HepG2 (cell line): ENCODE measurements at regions not wholly inside any gene's neighbourhood (a gene's known extent, or its start where the extent isn't known, plus 50 kb on each side); places are given as distances from the start of the nearest gene placed in this dataset.

ENCODE experiments used
- ATAC-seq: fragments of 200-7000 bp; cut with Tn5 transposase; 3 replicates; pipeline ENCODE4 v1.9.1; 2020; ENCODE audit warnings: mild to moderate bottlenecking, moderate library complexity
- BruUV-seq: library from RNA; stranded (reverse); fragments of 400-500 nt; replicated peaks from 2 replicates; lab custom pipeline; 2021; lab: Mats Ljungman, UMichigan
- CTCF ChIA-PET: fragments of 300-600 bp; formaldehyde crosslinking; extraction: SDS; loops from one replicate; lab custom pipeline; 2021; ENCODE audit warnings: low total read pairs, inconsistent platforms, low intra/inter-chr PET ratio; lab: Yijun Ruan, JAX
- POLR2A ChIA-PET: fragments of 350-600 bp; sonication (Branson Sonifier 250); formaldehyde crosslinking; loops from one replicate; lab custom pipeline; 2020; ENCODE audit warnings: antibody characterized with exemption, inconsistent platforms; lab: Yijun Ruan, JAX
- DNase-seq: peaks from one replicate; pipeline ENCODE4 v3.0.0-alpha.2; 2015; ENCODE audit warnings: low spot score
- FAIRE-seq: peaks from 3 replicates; lab custom pipeline; 2011; peaks lifted over from hg19 to GRCh38; lab: Jason Lieb, UNC
- H2AFZ ChIP-seq: one replicate; pipeline ENCODE4 v1.6.1; 2011; ENCODE audit warnings: low read length, inconsistent platforms
- H3K27ac ChIP-seq: fragments of 300-600 bp; 3 replicates; pipeline ENCODE4 v1.8.0; 2011; ENCODE audit warnings: mixed run types, mild to moderate bottlenecking, mixed read lengths, low read length, inconsistent platforms; ENCODE audit not compliant: insufficient read depth; ENCODE audit errors: extremely low read length
- H3K27me3 ChIP-seq, 2 experiments: fragments of 200-600 bp in 1 of 2; 2 replicates in 1 of 2; 3 replicates in 1 of 2; pipeline versions ENCODE4 v1.6.0 to v1.8.0; 2011; ENCODE audit warnings: low read length in 2 of 2, mild to moderate bottlenecking in 2 of 2, moderate library complexity in 2 of 2, inconsistent platforms in 1 of 2; ENCODE audit not compliant: insufficient read depth in 2 of 2, control insufficient read depth in 1 of 2
- H3K36me3 ChIP-seq, 2 experiments: fragments of 200-600 bp in 1 of 2; replicated peaks in 1 of 2; 2 replicates in 1 of 2; 3 replicates in 1 of 2; pipeline versions ENCODE4 v1.5.1 to v1.8.0; 2011; ENCODE audit warnings: low read length in 2 of 2, inconsistent platforms in 1 of 2; ENCODE audit not compliant: insufficient read depth in 2 of 2, control insufficient read depth in 1 of 2
- H3K4me1 ChIP-seq: 2 replicates; pipeline ENCODE4 v1.5.1; 2012; ENCODE audit warnings: low read length, inconsistent platforms; ENCODE audit not compliant: insufficient read depth
- H3K4me2 ChIP-seq: 2 replicates; pipeline ENCODE4 v1.6.0; 2011; ENCODE audit warnings: low read depth, low read length, inconsistent platforms
- H3K4me3 ChIP-seq, 3 experiments: fragments of 200-600 bp in 1 of 3; sonication (generic), shearing (Covaris generic) in 1 of 3; replicated peaks in 1 of 3; 2 replicates each; pipeline ENCODE4 v1.5.1; 2011 to 2016; ENCODE audit warnings: low read length in 3 of 3, inconsistent platforms in 2 of 3, low read depth in 2 of 3, mild to moderate bottlenecking in 2 of 3, control low read depth in 1 of 3, mixed read lengths in 1 of 3; ENCODE audit not compliant: insufficient read depth in 1 of 3
- H3K79me2 ChIP-seq: one replicate; pipeline ENCODE4 v1.6.1; 2011; ENCODE audit warnings: low read length, inconsistent platforms; ENCODE audit not compliant: insufficient read depth
- H3K9ac ChIP-seq: 2 replicates; pipeline ENCODE4 v1.6.0; 2011; ENCODE audit warnings: mild to moderate bottlenecking, low read depth, low read length, inconsistent platforms; ENCODE audit not compliant: insufficient read depth
- H3K9me3 ChIP-seq: 2 replicates; pipeline ENCODE4 v1.5.1; 2012; ENCODE audit warnings: mild to moderate bottlenecking, low read length
- H4K20me1 ChIP-seq: 2 replicates; pipeline ENCODE4 v1.6.0; 2011; ENCODE audit warnings: inconsistent platforms, mild to moderate bottlenecking, low read length, moderate library complexity; ENCODE audit not compliant: insufficient read depth
- AGO2 ChIP-seq: fragments of 200-400 bp; formaldehyde crosslinking; optimal IDR thresholded peaks from 2 replicates; pipeline ENCODE3; 2017; ENCODE audit warnings: mild to moderate bottlenecking, low read depth, low read length, moderate library complexity
- CREBL2 ChIP-seq: sonication (generic); formaldehyde crosslinking; IDR thresholded peaks from 2 replicates; pipeline ENCODE4 v1.8.1; 2023; ENCODE audit warnings: missing genetic modification reagents, mild to moderate bottlenecking, borderline replicate concordance
- NR0B2 ChIP-seq: sonication (generic); formaldehyde crosslinking; IDR thresholded peaks from 2 replicates; pipeline ENCODE4 v1.4.0; 2020; ENCODE audit warnings: mild to moderate bottlenecking, missing genetic modification reagents
- PRDM4 ChIP-seq: sonication (generic); formaldehyde crosslinking; IDR thresholded peaks from 2 replicates; pipeline ENCODE4 v1.9.0; 2021; ENCODE audit warnings: missing genetic modification reagents, borderline replicate concordance
- SATB2 ChIP-seq: sonication (generic); formaldehyde crosslinking; IDR thresholded peaks from 2 replicates; pipeline ENCODE4 v1.5.0; 2020; ENCODE audit warnings: missing genetic modification reagents
- SKIL ChIP-seq: sonication (generic); formaldehyde crosslinking; IDR thresholded peaks from 2 replicates; pipeline ENCODE4 v1.8.0; 2022; ENCODE audit warnings: missing genetic modification reagents, mild to moderate bottlenecking, moderate library complexity, borderline replicate concordance
- SMARCE1 ChIP-seq: fragments of 450-650 bp; IDR thresholded peaks from 2 replicates; pipeline ENCODE4 v1.6.1; 2017; ENCODE audit warnings: borderline replicate concordance
- ZFP36L1 ChIP-seq: sonication (generic); formaldehyde crosslinking; IDR thresholded peaks from 2 replicates; pipeline ENCODE4 v1.8.0; 2022; ENCODE audit warnings: mild to moderate bottlenecking, missing genetic modification reagents, moderate library complexity
- ZIK1 ChIP-seq: sonication (generic); formaldehyde crosslinking; IDR thresholded peaks from 2 replicates; pipeline ENCODE4 v1.5.0; 2020; ENCODE audit warnings: mild to moderate bottlenecking, low read depth, missing genetic modification reagents, borderline replicate concordance
- ZNF101 ChIP-seq: sonication (generic); formaldehyde crosslinking; IDR thresholded peaks from 2 replicates; pipeline ENCODE4 v1.4.0; 2020; ENCODE audit warnings: mild to moderate bottlenecking, low read depth, missing genetic modification reagents, borderline replicate concordance
- ZNF234 ChIP-seq: sonication (generic); formaldehyde crosslinking; conservative IDR thresholded peaks from 2 replicates; pipeline ENCODE4 v1.5.1; 2020; ENCODE audit warnings: mild to moderate bottlenecking, missing genetic modification reagents
- ZNF253 ChIP-seq: sonication (generic); formaldehyde crosslinking; IDR thresholded peaks from 2 replicates; pipeline ENCODE4 v1.8.0; 2022; ENCODE audit warnings: mild to moderate bottlenecking, missing genetic modification reagents, borderline replicate concordance
- ZNF33B ChIP-seq: sonication (generic); formaldehyde crosslinking; IDR thresholded peaks from 2 replicates; pipeline ENCODE4 v1.5.1; 2020; ENCODE audit warnings: mild to moderate bottlenecking, missing genetic modification reagents
- ZNF430 ChIP-seq: sonication (generic); formaldehyde crosslinking; IDR thresholded peaks from 2 replicates; pipeline ENCODE4 v1.9.0; 2021; ENCODE audit warnings: mild to moderate bottlenecking, missing genetic modification reagents
- ZNF484 ChIP-seq: sonication (generic); formaldehyde crosslinking; IDR thresholded peaks from 2 replicates; pipeline ENCODE4 v1.5.1; 2020; ENCODE audit warnings: mild to moderate bottlenecking, low read depth, missing genetic modification reagents, borderline replicate concordance
- ZNF687 ChIP-seq: sonication (generic); formaldehyde crosslinking; IDR thresholded peaks from 2 replicates; pipeline ENCODE4 v1.5.1; 2020; ENCODE audit warnings: mild to moderate bottlenecking, missing genetic modification reagents, moderate library complexity
- WGBS: methylation state at CpG from one replicate; pipeline ENCODE4 v1.1.6; 2017; ENCODE audit warnings: low lambda C conversion rate; 5-methylcytosine and 5-hydroxymethylcytosine counted together
- in situ Hi-C: cut with HindIII; loops from 2 replicates; pipeline ENCODE4 v1.10.0; 2017; ENCODE audit warnings: low pct_unique_long_range_greater_than_20kb; ENCODE audit not compliant: extremely low pct_ligation_motif_present
- intact Hi-C: fragments of 100-400 bp; cut with micrococcal nuclease; formaldehyde crosslinking; loops from one replicate; pipeline ENCODE4 v1.10.0; 2022; ENCODE audit not compliant: unreplicated experiment

GRCh38 chr13:104764600-104764999 lies 1698.4 kb upstream of the SLC10A2 start:
- H3K79me2 ChIP-seq, result no peaks in the 10 kb centered on the region
- in situ Hi-C loops, result no loop called here
- FAIRE-seq (no peak), ATAC-seq (no peak), DNase-seq (no peak)
- H3K36me3 ChIP-seq, result no peaks in the 10 kb centered on the region
- H3K4me3 ChIP-seq, result no peak overlapping the region
- H3K9ac ChIP-seq, result no peak overlapping the region
- intact Hi-C loops, result no loop called here
- H3K4me1 ChIP-seq, result no peaks in the 10 kb centered on the region
- TF ChIP-seq ZFP36L1 (CRISPR knock-in tag), result no peak
- TF ChIP-seq CREBL2 (CRISPR knock-in tag), result no peak
- TF ChIP-seq NR0B2 (CRISPR knock-in tag), result no peak
- TF ChIP-seq ZNF234 (CRISPR knock-in tag), result no peak
- TF ChIP-seq SMARCE1, result no peak
- no peak for TF ChIP-seq AGO2
- TF ChIP-seq ZNF687 (CRISPR knock-in tag), result no peak
- no peak for TF ChIP-seq ZNF430
- TF ChIP-seq ZNF484 (CRISPR knock-in tag), result no peak
- no peak for TF ChIP-seq ZNF33B (CRISPR knock-in tag)
- no peak for TF ChIP-seq SKIL (CRISPR knock-in tag)
- no peak for TF ChIP-seq ZIK1 (CRISPR knock-in tag)
- TF ChIP-seq ZNF101 (CRISPR knock-in tag), result no peak
- no peak for TF ChIP-seq SATB2 (CRISPR knock-in tag)
- TF ChIP-seq ZNF253 (CRISPR knock-in tag), result no peak
- no peak for TF ChIP-seq PRDM4 (CRISPR knock-in tag)
- no peak overlapping the region for H2AFZ ChIP-seq
- peaks cover 48% of the 10 kb centered on the region for H3K9me3 ChIP-seq
- WGBS, result under 1% methylated on average over 4 of the region's 4 CpGs
- no TSS peak for BruUV-seq
- CTCF ChIA-PET, result no interaction called here
- POLR2A ChIA-PET, result no interaction called here
- no peak overlapping the region for H3K4me2 ChIP-seq
- H4K20me1 ChIP-seq, result no peaks in the 10 kb centered on the region
- H3K27me3 ChIP-seq, result no peaks in the 10 kb centered on the region
- H3K27ac ChIP-seq, result no peak overlapping the region
